ENCODE measurements at regions not wholly inside any gene's neighbourhood (a gene's known extent, or its start where the extent isn't known, plus 50 kb on each side); places are given as distances from the start of the nearest gene placed in this dataset.
"Not testable (repeated sequence)": the region's sequence is repeated elsewhere in the genome, so short reads cannot be mapped to it uniquely, and the experiment has no call there.

DNA sequence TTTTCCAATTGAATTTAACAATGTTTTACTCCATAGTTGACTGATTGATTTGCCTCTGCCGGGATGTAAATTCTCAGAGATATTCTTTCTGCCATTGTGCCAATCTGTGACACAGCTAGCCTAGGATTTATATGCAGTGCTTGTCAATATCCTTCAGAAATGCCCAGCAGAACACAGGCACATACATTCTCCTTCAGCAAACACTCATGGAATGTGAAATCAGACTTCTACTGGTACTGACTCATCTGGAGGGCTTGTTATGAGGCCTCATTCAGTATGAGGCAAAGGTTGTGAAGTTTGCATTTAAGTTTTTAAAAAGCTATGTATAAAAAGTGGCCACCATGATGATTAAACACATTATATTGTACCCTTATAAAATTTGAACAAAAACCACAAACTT is 158.4 kb downstream of the POTEC start:
- not testable (repeated sequence) for ATAC-seq (ENCODE audit: insufficient read depth, low FRiP score); H3K27me3 ChIP-seq (ENCODE audit: control insufficient read depth in 3 of 3, insufficient read depth in 3 of 3, low read length in 2 of 3)

DNA sequence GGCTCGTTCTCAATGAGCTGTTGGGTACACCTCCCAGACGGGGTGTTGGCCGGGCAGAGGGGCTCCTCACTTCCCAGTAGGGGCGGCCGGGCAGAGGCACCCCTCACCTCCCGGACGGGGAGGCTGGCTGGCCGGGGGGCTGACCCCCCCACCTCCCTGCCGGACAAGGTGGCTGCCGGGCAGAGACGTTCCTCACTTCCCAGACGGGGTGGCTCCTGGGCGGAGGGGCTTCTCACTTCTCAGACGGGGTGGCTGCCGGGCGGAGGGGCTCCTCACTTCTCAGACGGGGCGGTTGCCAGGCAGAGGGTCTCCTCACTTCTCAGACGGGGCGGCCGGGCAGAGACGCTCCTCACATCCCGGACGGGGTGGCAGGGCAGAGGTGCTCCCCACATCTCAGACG is 160.7 kb downstream of the POTEC start:
- not testable (repeated sequence) for H3K36me3 ChIP-seq (ENCODE audit: control insufficient read depth in 4 of 4, insufficient read depth in 4 of 4, low read length in 4 of 4); H3K4me1 ChIP-seq (ENCODE audit: control insufficient read depth in 5 of 5, insufficient read depth in 5 of 5, low read length in 5 of 5); H3K27me3 ChIP-seq (ENCODE audit: control insufficient read depth in 3 of 3, insufficient read depth in 3 of 3, low read length in 2 of 3); DNase-seq; H3K9me3 ChIP-seq (ENCODE audit: control insufficient read depth in 4 of 4, insufficient read depth in 3 of 4, low read length in 3 of 4); H3K27ac ChIP-seq (ENCODE audit: low read depth in 1 of 2, low read length in 1 of 2); H3K4me3 ChIP-seq; ATAC-seq (ENCODE audit: insufficient read depth, low FRiP score); H3K9ac ChIP-seq (ENCODE audit: insufficient read depth in 1 of 2, low read length in 2 of 2)
- 87 to 88% methylated on average over 18 to 21 of the region's 25 CpGs for WGBS, 2 donors

More for the DNA sequence above, 158.4 kb downstream of the POTEC start:
- not testable (repeated sequence) for H3K9me3 ChIP-seq (ENCODE audit: control insufficient read depth in 4 of 4, insufficient read depth in 3 of 4, low read length in 3 of 4); H3K36me3 ChIP-seq (ENCODE audit: control insufficient read depth in 4 of 4, insufficient read depth in 4 of 4, low read length in 4 of 4); H3K9ac ChIP-seq (ENCODE audit: insufficient read depth in 1 of 2, low read length in 2 of 2); H3K4me1 ChIP-seq (ENCODE audit: control insufficient read depth in 5 of 5, insufficient read depth in 5 of 5, low read length in 5 of 5); H3K4me3 ChIP-seq; H3K27ac ChIP-seq (ENCODE audit: low read depth in 1 of 2, low read length in 1 of 2); DNase-seq
- WGBS, 2 donors, result 88 to 97% methylated on average over 1 of the region's 1 CpG

DNA sequence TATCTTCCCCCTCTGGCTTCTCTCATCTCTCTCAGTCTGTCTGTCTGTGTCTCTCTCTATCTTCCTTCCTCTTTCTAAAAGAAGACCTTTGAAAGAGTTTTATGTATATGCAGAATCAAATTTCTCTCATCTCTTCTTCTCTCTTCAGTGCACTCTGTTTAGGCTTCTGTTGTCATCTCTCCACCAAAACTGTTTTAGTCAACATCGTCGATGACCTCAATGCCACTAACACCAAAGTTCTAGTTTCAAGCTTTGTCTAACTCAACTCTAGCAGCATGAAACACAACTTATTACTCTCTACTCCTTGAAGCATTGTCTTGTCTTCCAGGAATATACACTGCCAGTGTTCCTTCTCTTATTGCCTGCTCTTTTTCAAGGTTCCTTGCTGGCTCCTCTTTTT is 163.9 kb downstream of the POTEC start:
- not testable (repeated sequence) for H3K4me3 ChIP-seq; H3K9ac ChIP-seq (ENCODE audit: insufficient read depth in 1 of 2, low read length in 2 of 2); H3K36me3 ChIP-seq (ENCODE audit: control insufficient read depth in 4 of 4, insufficient read depth in 4 of 4, low read length in 4 of 4); H3K9me3 ChIP-seq (ENCODE audit: control insufficient read depth in 4 of 4, insufficient read depth in 3 of 4, low read length in 3 of 4); ATAC-seq (ENCODE audit: insufficient read depth, low FRiP score); H3K4me1 ChIP-seq (ENCODE audit: control insufficient read depth in 5 of 5, insufficient read depth in 5 of 5, low read length in 5 of 5); H3K27ac ChIP-seq (ENCODE audit: low read depth in 1 of 2, low read length in 1 of 2); H3K27me3 ChIP-seq (ENCODE audit: control insufficient read depth in 3 of 3, insufficient read depth in 3 of 3, low read length in 2 of 3); DNase-seq
- 91 to 96% methylated on average over 2 of the region's 2 CpGs for WGBS, 2 donors

DNA sequence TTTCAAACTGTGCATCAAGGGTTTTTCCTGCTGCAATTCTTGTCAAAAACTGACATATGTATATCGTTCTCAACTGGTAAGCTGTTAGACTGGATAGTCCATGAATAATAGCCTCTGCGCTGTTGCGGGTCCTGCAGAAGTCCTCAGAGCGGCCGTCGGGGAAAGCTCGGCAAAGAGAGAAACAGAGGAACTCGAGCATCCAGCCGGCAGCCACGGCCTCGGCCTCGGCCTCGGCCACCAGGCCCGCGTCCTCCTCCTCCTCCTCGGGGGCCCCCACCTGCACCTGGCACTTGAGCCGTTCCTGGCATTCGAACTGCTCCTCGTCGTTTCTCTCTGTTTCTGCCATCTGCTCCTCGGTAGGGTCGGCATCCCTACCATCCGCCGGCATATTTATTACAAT is 165.0 kb downstream of the POTEC start:
- 91 to 92% methylated on average over 21 to 24 of the region's 24 CpGs for WGBS, 2 donors
- ATAC-seq (ENCODE audit: insufficient read depth, low FRiP score); H3K27me3 ChIP-seq (ENCODE audit: control insufficient read depth in 3 of 3, insufficient read depth in 3 of 3, low read length in 2 of 3); DNase-seq; H3K4me1 ChIP-seq (ENCODE audit: control insufficient read depth in 5 of 5, insufficient read depth in 5 of 5, low read length in 5 of 5); H3K9ac ChIP-seq (ENCODE audit: insufficient read depth in 1 of 2, low read length in 2 of 2); H3K36me3 ChIP-seq (ENCODE audit: control insufficient read depth in 4 of 4, insufficient read depth in 4 of 4, low read length in 4 of 4); H3K27ac ChIP-seq (ENCODE audit: low read depth in 1 of 2, low read length in 1 of 2); H3K9me3 ChIP-seq (ENCODE audit: control insufficient read depth in 4 of 4, insufficient read depth in 3 of 4, low read length in 3 of 4); H3K4me3 ChIP-seq: not testable (repeated sequence)

DNA sequence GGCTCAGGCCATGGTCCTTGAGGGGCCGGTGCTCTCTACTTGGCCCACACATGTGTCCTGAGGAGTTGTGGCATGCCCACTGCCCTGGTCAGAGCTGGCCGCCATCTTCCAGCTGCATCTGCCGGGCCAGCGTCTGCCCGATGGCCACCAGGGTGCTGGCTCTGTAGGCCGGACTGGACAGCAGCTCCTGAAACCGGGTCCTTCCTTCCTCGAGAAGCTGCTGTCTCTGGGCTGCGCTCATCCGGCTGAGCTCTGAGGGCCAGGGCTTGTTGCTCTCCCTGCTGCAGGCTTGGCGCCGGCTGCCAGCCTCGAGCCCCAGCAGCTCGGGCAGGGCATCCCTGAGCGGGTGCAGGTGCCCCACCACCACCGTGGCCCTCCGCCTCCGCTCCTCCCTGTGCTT is 182.1 kb downstream of the POTEC start:
- ATAC-seq (ENCODE audit: insufficient read depth, low FRiP score); DNase-seq: not testable (repeated sequence)

DNA sequence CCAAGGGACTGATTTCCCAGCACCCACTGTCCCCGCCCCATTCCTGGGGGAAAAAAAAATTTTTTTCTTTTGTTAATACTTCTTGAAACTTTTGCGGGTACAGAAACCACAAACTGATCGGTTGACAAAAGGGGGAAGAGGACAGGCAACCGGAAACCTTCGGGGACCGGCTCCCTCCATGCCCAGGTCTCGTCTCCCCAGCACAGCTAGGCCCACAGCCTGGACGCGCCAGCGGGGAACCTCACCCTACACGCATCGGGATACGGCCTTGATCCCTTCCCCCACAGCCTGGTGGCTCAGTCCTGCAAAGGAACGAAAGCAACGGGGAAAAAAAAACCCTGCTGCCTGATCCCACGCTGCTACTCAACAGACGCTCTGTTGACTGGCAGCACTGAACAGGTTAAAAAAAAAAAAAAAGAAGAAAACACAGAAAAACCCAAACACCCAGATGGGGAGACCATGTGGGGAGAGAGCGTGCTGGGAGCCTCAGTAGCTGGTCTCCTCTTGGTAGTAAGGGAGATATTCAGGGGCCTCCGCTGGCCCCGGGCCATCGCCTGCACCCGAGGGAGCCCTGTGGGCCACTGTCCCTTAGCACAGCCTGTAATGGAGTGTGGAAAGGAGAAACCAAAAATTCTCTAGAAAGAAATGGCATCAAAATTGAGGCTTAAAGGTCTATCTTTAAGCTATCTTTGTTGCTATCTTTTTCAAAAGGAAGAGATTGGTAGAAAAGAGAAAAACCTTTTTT is 185.7 kb downstream of the POTEC start:
- not testable (repeated sequence) for H3K9ac ChIP-seq (ENCODE audit: insufficient read depth in 1 of 2, low read length in 2 of 2); H3K27ac ChIP-seq (ENCODE audit: low read depth in 1 of 2, low read length in 1 of 2); H3K27me3 ChIP-seq (ENCODE audit: control insufficient read depth in 3 of 3, insufficient read depth in 3 of 3, low read length in 2 of 3); H3K4me3 ChIP-seq; H3K36me3 ChIP-seq (ENCODE audit: control insufficient read depth in 4 of 4, insufficient read depth in 4 of 4, low read length in 4 of 4); H3K4me1 ChIP-seq (ENCODE audit: control insufficient read depth in 5 of 5, insufficient read depth in 5 of 5, low read length in 5 of 5); ATAC-seq (ENCODE audit: insufficient read depth, low FRiP score); H3K9me3 ChIP-seq (ENCODE audit: control insufficient read depth in 4 of 4, insufficient read depth in 3 of 4, low read length in 3 of 4)
- 87 to 93% methylated on average over 21 to 22 of the region's 22 CpGs for WGBS, 2 donors
- peak in 1 of 3 donors; percentile 0 for DNase-seq

More for the DNA sequence above, 182.1 kb downstream of the POTEC start:
- H3K9me3 ChIP-seq (ENCODE audit: control insufficient read depth in 4 of 4, insufficient read depth in 3 of 4, low read length in 3 of 4); H3K4me1 ChIP-seq (ENCODE audit: control insufficient read depth in 5 of 5, insufficient read depth in 5 of 5, low read length in 5 of 5); H3K27me3 ChIP-seq (ENCODE audit: control insufficient read depth in 3 of 3, insufficient read depth in 3 of 3, low read length in 2 of 3); H3K9ac ChIP-seq (ENCODE audit: insufficient read depth in 1 of 2, low read length in 2 of 2); H3K36me3 ChIP-seq (ENCODE audit: control insufficient read depth in 4 of 4, insufficient read depth in 4 of 4, low read length in 4 of 4); H3K4me3 ChIP-seq; H3K27ac ChIP-seq (ENCODE audit: low read depth in 1 of 2, low read length in 1 of 2): not testable (repeated sequence)
- 89 to 91% methylated on average over 18 of the region's 18 CpGs for WGBS, 2 donors

DNA sequence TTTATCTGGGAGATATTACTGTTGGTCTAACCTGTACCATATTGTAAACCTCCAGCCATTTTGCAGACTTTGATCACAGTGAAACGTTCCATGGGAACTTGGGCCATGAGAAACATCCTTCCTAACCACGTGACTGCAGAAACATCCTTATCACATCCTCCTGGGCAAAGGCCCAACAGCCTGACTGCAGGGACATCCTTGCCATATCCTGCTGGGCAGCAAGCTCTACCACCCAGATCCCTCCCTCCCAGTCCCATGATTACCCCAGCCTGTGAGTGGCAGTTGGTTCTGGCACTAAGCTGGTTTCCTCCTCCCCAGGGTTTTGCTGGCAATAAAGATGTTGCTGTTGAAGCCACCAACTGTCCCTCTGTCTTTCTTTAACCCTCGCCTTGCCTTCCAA is 201.2 kb downstream of the POTEC start:
- not testable (repeated sequence) for H3K9me3 ChIP-seq (ENCODE audit: control insufficient read depth in 4 of 4, insufficient read depth in 3 of 4, low read length in 3 of 4); H3K27me3 ChIP-seq (ENCODE audit: control insufficient read depth in 3 of 3, insufficient read depth in 3 of 3, low read length in 2 of 3); H3K36me3 ChIP-seq (ENCODE audit: control insufficient read depth in 4 of 4, insufficient read depth in 4 of 4, low read length in 4 of 4); H3K4me1 ChIP-seq (ENCODE audit: control insufficient read depth in 5 of 5, insufficient read depth in 5 of 5, low read length in 5 of 5); H3K9ac ChIP-seq (ENCODE audit: insufficient read depth in 1 of 2, low read length in 2 of 2); ATAC-seq (ENCODE audit: insufficient read depth, low FRiP score); H3K4me3 ChIP-seq; H3K27ac ChIP-seq (ENCODE audit: low read depth in 1 of 2, low read length in 1 of 2); DNase-seq
- 38 to 39% methylated on average over 3 of the region's 3 CpGs for WGBS, 2 donors

DNA sequence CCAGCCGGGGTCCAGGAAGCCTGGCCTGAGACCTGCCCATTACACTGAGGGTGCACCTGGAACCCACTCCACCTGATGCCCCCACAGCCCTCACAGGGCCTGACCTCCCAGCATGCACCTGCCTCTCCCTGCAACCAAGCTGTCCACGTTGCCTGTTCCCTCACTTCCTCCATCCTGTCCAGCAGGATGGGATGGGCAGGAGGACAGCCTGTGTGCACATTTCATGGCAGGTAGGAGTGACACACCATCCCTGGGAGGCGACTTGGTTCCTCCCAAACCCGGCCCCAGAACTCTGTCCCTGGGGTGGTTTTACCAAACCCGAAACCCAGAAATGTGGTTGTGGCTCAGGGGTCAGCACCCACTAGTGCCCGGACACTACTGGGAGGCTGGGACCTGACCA is 203.8 kb upstream of the ZNF519 start:
- H3K27me3 ChIP-seq (ENCODE audit: control insufficient read depth in 3 of 3, insufficient read depth in 3 of 3, low read length in 2 of 3); H3K27ac ChIP-seq (ENCODE audit: low read depth in 1 of 2, low read length in 1 of 2); H3K4me1 ChIP-seq (ENCODE audit: control insufficient read depth in 5 of 5, insufficient read depth in 5 of 5, low read length in 5 of 5); ATAC-seq (ENCODE audit: insufficient read depth, low FRiP score); H3K9me3 ChIP-seq (ENCODE audit: control insufficient read depth in 4 of 4, insufficient read depth in 3 of 4, low read length in 3 of 4); H3K4me3 ChIP-seq; DNase-seq; H3K9ac ChIP-seq (ENCODE audit: insufficient read depth in 1 of 2, low read length in 2 of 2); H3K36me3 ChIP-seq (ENCODE audit: control insufficient read depth in 4 of 4, insufficient read depth in 4 of 4, low read length in 4 of 4): not testable (repeated sequence)
- WGBS, 2 donors, result 78 to 83% methylated on average over 6 of the region's 6 CpGs
